HG03442 (cell line): ENCODE measurements at regions not wholly inside any gene's neighbourhood (a gene's known extent, or its start where the extent isn't known, plus 50 kb on each side); places are given as distances from the start of the nearest gene placed in this dataset.
"Not testable (repeated sequence)": the region's sequence is repeated elsewhere in the genome, so short reads cannot be mapped to it uniquely, and the experiment has no call there.

ENCODE experiments used
- ATAC-seq: cut with Tn5 transposase; IDR thresholded peaks from one replicate; pipeline ENCODE4 v1.9.1; 2021; ENCODE audit warnings: mild to moderate bottlenecking, moderate library complexity; ENCODE audit not compliant: unreplicated experiment

DNA sequence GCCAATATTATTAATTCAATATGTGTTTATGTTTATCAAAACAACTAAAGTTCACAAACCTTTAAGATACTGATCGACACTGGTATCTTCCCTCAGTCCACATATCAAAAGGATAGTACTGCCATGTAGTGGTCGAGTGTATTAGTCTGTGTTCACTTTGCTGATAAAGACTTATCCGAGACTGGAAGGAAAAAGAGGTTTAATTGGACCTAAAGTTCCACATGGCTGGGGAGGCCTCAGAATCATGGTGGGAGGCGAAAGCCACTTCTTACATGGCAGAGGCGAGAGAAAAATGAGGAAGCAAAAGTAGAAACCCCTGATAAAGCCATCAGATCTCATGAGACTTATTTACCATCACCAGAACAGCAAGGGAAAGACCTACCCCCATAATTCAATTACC lies 325.4 kb upstream of the PHF14 start:
- ATAC-seq, result no peak

- ATAC-seq, result not testable (repeated sequence)
Observed at GRCh38 chr7:10649120-10649519, 324.6 kb upstream of the PHF14 start.

GRCh38 chr7:10655031-10655430 lies 318.6 kb upstream of the PHF14 start:
- ATAC-seq, result no peak

DNA sequence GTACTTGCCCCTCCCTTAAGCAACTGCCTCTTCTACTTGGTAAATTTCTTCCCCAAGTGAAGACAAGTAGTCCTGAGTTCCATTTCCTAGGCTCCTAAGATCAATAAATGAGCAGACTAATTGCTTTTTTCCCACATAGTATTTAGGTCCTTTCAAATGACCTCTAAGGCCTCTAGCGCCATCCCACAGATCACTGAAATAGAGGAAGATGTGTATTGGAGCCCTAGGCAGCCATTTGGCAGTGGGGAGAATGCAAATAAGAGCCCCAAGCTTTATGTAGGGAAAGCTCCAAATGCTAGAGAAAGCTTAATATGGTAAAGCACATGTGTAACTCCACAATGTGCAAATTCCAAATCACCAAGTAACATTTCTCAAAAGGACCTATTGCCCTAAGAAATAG lies 316.5 kb upstream of the PHF14 start:
- no peak for ATAC-seq

- no peak for ATAC-seq
Observed at GRCh38 chr7:10657837-10658236, 315.8 kb upstream of the PHF14 start.

GRCh38 chr7:10662491-10662890 lies 311.2 kb upstream of the PHF14 start:
- no peak for ATAC-seq

DNA sequence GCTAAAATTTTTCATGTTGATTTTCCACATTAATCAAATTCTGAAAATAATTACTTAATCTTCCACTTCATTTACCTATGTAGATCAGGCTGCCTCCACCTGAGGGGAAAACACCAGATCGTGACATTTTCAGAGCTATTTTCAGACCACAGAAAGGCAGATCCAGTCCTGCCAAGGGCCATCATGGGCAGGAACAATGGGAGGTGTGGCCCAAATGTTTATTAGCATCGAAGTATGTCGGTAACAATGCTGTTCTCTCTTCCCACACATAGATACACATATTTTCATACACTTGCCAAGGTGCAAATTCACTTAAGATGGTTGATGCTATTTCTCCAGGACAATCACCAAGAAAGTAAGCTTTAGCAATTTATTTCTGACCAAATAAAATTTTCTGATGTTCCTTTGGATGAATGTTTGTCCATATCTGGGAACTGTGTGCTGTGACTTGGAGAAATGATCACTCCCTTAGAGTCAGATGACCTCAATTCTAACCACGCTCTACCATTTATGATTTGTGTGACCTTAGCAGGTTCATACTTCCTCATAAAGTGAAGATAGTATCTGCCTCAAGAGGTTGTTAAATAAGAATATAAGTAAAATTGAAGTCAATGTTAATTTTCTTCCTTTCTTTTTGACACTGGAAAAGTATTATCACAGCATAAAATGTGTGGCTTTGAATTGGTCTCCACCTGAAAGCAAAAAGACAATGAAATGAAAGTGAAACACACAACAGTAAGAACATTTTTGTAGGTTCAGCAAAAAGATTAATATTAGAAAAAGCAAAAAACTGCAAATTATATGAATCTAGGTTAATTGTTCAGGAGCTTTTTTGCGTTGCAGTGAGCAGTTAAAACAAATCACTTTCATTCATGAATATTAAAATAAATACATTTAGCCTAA lies 310.4 kb upstream of the PHF14 start:
- no peak for ATAC-seq

DNA sequence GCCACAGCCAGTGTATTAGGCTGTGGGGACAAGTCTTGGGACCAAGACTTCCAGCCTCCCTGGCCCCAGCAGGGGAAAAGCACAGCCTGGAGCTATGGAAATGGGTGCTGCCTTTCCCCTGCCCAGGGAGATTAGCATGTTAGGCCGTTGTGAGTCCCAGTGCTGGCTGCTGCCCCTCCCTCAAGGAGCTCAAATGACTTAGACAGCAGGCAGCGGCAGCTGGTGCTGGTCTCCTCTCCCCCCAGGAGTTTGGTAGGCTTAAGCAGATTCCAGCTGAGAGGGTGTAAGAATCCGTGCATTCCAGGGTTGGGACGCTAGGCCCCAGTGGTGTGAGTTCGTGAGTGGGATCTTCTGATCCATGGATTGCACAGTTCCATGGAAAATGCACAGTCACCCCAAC lies 301.5 kb upstream of the PHF14 start:
- no peak for ATAC-seq

DNA sequence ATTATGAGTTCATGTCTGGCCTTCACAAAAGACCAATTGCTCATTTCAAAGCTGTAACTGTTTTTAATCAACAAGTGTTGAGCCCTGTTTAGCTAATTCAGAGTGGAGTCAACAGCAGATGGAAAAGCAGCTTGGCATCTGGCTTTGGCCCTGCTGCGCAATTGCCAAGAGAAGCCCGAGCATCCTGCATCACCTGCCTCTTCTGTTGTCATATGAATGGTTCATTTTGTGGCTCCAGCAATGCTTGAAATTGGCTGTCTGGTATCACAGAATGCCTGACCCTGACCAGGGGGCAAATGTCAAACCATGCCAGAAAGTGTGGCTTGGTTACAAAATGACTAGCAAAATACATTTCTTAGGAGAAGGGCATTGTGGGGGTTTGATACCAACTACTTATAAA lies 296.5 kb upstream of the PHF14 start:
- no peak for ATAC-seq

GRCh38 chr7:10677668-10678232 lies 295.9 kb upstream of the PHF14 start:
- ATAC-seq, result no peak

DNA sequence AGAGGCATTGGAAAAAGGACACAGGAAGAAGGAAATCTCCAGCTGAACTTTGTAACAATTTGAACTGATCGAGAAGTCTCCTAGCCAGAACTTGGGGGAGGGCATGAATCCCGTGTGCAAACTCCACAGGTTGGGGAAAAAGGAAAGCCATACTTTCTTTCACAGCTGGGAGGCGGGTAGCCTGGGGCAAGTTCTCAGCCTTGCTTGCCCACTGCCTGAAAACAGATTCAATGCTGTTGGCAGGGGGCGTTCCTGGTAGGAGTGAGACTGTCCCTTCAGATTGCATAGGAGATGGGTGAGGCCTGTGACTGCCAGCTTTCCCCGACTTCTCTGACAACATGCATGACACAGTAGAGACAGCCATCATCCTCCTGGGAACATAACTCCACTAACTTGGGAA lies 289.1 kb upstream of the PHF14 start:
- no peak for ATAC-seq

DNA sequence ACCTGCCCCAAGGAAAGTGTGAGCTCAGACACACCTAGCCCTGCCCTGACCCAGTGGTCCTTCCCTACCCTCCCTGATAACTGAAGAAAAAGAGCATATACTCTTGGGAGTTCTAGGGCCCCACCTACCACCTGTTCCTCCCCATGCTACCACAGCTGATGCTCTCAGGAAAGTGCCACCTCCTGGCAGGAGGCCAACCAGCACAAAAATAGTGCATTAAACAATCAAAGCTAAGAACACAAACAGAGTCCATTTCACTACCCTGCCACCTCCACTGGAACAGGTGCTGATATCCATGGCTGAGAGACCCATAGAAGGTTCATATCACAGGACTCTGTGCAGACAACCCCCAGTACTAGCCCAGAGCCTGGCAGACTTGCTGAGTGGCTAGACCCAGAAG lies 288.6 kb upstream of the PHF14 start:
- ATAC-seq, result no peak

DNA sequence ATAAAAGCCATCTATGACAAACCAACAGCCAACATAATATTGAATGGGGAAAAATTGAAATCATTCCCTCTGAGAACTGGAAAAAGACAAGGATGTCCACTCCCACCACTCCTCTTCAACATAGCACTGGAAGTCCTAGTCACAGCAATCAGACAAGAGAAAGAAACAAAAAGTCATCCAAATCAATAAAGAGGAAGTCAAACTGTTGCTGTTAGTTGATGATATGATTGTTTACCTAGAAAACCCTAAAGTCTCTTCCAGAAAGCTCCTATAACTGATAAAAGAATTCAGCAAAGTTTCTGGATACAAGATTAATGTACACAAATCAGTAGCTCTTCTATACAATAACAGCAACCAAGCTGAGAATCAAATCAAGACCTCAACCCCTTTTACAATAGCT lies 285.1 kb upstream of the PHF14 start:
- no peak for ATAC-seq

DNA sequence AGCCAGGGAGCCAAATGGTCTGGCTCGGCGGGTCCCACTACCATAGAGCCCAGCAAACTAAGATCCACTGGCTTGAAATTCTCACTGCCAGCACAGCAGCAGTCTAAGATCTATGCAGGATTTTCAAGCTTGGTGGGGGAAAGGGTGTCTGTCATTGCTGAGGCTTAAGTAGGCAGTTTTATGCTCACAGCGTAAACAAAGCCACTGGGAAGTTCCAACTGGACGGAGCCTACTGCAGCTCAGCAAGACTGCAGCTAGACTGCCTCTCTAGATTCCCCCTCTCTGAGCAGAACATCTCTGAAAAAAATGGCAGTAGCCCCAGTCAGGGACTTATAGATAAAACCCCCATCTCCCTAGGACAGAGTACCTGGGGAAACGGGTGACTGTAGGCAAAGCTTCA lies 277.6 kb upstream of the PHF14 start:
- ATAC-seq, result no peak

DNA sequence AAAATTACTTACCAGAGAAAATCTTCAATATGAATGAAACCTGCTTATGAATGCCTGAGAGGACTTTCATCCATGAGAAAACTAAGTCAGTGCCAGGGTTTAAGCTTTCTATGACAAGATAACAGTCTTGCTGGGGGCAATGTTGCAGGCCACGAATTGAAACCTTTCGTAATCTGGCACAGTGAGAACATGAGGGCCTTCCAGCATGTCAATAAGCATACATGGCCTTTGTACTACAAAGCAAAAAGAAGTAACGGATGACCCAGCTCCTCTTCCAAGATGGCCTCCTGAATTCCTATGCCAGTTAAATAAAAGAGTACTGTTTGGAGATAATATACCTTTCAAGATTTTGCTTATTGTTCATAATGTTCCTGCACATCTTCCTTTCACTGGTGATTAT lies 270.6 kb upstream of the PHF14 start:
- no peak for ATAC-seq

DNA sequence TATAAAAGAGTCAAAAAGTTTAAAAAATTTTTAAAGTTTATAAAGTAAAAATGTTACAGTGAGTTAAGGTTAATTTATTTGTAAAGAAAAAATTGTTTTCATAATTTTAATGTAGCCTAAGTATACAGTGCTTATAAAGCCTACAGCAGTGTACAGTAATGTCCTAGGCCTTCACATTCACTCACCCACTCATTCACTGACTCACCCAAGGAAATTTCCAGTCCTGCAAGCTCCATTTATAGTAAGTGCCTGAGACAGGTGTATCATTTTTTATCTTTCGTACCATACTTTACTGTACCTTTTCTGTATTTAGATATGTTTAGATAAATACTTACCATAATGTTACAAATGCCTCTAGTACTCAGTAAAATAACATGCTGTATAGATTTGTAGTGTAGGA lies 269.7 kb upstream of the PHF14 start:
- ATAC-seq, result no peak

GRCh38 chr7:10704653-10705052 lies 269.0 kb upstream of the PHF14 start:
- ATAC-seq, result no peak

DNA sequence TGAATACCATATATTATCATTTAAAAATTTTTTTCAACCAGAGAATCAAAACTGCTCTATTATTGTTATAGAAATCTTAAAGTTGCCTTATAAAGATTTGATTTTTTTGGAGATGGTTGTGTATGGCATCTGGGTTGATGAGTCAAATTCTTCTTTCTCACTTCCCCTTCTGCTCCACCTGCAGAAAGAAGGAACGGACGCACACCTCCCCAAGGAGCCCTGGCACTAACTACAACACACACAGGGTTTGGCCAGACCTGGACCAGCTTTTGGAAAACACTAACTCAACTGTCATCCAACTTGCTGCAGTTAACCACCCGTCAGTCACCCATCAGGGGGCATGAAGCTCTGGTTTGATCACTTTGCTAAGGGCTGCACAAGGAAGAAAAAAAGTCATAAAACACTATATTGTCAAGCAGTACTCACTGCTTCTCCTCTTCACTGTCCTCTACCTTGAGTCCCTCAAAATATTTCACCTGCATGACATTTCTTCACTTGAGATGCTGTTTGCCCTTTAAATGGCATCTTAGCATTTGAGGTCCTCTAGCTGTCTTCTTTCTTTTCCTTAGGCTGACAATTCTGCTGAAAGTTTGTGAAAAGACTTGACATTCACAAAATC lies 266.7 kb upstream of the PHF14 start:
- peak; percentile 100 for ATAC-seq

- peak; percentile 18 for ATAC-seq
Observed at GRCh38 chr7:10707519-10707918, 266.2 kb upstream of the PHF14 start.

DNA sequence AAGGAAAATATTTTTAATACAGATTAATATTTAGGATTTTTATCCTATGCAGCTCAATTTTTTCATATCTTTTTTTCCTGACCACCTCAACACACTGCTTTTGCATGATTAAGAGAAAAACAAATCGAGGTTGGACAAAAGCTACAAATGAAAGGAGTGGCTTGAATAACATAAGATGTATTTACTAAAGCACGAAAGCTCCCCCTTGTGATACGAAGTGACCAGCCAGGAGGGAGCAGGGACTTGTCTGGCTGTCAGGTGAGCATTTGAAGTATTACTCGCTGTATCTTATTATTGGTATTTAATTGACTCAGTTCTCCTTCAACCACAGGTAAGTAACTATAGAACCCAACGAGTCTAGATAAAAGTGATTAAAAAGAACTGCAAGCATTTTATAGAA lies 265.2 kb upstream of the PHF14 start:
- ATAC-seq, result no peak

- peak; percentile 39 for ATAC-seq
Observed at GRCh38 chr7:10718768-10719167, 254.9 kb upstream of the PHF14 start.

GRCh38 chr7:10720042-10720441 lies 253.6 kb upstream of the PHF14 start:
- ATAC-seq, result no peak
